Activated CD4-positive, alpha-beta T cell treated with anti-CD3 and anti-CD28 coated beads, Interleukin-2, amount 50 U/mL, for 48 hours (primary cell): ENCODE measurements at regions not wholly inside any gene's neighbourhood (a gene's known extent, or its start where the extent isn't known, plus 50 kb on each side); places are given as distances from the start of the nearest gene placed in this dataset.
"Not testable (repeated sequence)": the region's sequence is repeated elsewhere in the genome, so short reads cannot be mapped to it uniquely, and the experiment has no call there.

Experiments used
- DNase-seq, 2 experiments: peaks; one replicate each; pipeline ENCODE4 v3.0.0-alpha.2; 2020

DNA sequence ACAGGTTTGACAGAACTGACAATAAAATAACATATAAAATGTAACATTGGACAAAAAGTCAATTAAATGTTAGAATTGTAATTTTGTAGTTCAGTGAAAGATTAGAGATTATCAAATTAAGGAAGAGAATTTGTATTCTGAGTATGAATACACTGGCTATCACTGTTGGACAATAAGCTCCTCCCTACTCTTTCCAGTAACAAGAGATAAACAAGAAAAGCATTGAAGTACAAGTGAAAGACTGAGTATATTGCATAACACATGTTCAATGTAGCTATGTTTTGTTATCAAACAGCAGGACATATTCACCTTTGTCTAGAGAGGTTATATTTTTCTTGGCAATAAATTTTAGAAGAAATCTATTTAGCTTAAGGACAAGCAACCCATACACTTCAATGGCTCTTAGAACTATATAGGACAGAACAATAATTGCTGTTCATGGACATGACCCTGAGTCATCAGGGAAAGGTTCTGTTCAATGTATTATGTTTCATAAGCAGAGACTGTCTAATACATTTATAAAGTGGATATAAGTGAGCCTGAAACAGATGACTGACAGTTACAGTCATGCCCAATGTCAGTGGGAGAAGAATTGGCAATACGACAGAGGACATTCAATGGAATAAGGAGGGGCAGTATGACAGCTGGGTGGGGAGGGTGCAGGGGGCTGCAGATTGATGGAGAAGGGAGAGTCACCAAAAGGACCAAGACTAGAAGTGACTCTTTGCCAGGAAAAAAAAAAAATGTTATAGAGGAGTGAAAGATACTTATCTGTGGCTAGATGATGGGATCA is 520.4 kb downstream of the FRK start:
- DNase-seq, result no peak

DNA sequence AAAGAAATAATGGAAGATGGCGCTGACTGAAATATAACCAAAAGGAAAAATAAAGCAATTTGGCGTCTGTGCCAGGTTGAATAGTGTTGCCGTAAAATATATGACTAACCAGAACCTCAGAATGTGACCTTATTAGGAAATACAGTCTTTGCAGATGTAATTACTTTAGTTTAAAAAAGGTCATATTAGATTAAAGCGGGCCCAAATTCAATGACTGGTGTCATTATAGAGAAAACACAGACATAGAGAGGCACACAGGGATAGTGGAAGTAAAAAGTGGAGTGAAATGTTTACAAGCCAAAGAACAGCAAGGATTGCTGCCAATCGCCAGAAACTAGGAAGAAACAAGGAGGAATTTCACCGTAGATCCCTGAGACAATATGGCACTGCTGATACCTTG is 521.2 kb downstream of the FRK start:
- DNase-seq, result no peak

DNA sequence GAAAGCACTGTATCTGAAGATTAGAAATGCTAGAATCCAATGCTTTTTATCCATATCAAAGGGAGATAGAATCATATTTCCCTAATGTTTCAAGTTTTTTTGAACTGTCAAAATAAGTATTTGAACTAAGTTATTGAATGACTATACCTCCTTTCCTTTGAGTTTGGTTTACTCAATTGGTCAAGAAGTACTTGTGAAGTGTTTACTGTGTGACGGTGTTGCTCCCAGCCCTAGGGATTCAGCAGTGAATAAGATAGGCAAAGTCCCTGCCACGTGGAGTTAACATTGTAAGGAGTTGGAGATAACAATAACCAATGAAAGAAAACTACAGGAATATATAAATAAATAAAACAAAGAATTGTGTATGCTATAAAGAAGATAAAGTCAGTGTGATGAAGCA is 535.9 kb downstream of the FRK start:
- DNase-seq, result no peak

DNA sequence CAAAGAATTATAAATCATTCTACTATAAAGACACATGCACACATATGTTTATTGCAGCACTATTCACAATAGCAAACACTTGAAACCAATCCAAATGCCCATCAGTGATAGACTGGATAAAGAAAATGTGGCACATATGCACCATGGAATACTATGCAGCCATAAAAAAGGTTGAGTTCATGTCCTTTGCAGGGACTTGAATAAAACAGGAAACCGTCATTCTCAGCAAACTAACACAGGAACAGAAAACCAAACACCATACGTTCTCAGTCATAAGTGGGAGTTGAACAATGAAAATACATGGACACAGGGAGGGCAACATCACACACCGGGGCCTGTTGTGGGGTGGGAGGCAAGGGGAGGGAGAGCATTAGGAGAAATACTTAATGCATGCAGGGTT is 538.9 kb downstream of the FRK start:
- not testable (repeated sequence) for DNase-seq

DNA sequence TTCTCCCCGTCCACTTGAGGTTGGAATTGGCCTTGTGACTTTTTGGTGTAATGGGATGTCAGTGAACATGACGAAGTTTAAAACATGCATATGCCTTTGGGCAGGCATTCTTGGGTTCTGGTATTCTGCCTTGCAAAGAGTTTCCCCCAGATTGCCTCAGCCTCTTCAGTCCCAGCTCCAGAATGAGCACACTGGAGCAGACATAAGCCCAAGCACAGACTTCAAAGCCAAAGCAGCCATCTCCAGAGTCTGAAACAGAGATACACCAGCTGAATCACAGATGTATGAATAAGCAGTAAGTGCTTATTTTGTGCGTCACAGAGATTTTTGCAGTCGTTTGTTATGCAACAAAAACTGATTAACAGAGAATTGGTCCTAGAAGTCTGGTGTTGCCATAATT is 546.0 kb downstream of the FRK start:
- no peak for DNase-seq

DNA sequence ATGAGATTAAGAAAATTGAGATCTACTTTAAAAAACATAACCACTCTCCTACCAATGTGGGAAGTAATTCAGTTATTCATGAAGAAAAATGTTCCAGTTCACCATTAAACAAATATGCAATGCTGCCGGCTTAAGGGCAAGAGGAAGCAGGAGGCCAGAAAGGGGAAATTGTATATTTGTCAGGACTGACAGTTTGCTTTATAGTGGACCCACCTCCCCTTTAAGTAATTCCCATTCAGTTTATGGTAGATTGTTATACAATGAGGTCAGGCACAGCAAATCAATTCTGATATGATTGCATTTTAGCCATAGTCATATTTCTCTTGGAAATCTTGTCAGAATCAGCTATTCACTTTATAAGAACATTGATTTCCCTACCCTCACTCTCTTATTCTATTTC is 547.8 kb downstream of the FRK start:
- no peak for DNase-seq

DNA sequence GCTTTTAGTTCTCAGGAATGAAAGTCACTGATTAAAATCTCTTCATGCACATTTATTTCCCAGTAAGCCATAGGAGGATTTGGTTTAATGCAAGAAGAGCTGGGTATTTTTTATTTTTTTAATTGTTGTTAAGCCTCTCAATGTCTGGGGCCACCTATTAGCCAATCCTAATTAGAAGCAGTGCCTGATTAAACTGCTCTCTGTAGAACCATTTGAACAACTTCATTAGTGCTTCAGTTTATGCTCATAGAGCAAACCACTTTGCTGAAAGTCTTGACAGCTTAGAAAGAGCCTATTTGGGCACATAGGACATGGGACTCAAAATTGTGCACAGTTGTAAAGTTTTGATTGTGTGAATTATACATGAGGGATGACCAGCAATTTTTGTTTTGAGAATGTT is 548.9 kb downstream of the FRK start:
- no peak for DNase-seq

DNA sequence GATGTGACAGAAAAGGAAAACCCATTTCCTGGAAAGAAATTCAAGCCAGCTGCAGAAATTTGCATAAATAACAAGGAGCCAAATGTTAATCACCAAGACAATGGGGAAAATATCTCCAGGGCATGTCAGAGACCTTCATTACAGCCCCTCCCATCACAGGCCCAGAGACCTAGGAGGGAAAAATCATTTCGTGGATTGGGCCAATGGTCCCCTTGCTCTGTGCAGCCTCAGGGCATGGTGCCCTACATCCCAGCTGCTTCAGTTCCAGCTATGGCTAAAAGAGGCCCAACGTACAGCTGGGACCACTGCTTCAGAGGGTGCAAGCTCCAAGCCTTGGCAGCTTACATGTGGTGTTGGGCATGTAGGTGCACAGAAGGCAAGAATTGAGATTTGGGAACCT is 558.3 kb downstream of the FRK start:
- DNase-seq, result not testable (repeated sequence)

DNA sequence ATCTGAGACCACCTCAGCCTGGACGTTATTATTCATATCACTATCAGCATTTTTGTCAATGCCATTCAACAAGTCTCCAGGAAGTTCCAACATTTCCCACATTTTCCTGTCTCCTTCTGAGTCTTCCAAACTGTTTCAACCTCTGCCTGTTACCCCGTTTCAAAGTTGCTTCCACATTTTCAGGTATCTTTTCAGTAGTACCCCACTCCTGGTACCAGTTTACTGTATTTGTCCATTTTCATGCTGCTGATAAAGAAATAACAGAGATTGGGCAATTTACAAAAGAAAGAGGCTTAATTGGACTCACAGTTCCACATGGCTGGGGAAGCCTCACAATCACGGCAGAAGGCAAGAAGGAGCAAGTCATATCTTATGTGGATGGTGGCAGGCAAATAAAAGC is 565.5 kb downstream of the FRK start:
- no peak for DNase-seq

DNA sequence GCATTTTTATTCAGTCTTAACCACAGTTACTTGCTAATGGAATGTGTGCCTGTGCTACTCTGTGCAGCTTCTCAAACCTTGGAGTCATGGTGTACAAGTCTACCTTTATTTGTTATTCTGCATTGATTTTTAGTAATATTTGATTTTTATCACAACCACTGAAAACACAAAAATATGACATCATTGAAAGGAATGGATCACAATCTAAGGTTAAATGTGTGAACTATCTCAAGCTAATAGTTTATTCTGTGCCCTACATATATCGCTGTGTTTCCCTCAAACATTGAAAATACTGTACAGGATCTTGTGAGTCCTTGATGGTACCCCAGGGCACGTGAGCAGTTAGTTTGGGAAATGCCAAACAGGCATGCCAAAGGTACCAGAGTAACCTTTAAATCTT is 573.4 kb downstream of the FRK start:
- no peak for DNase-seq

DNA sequence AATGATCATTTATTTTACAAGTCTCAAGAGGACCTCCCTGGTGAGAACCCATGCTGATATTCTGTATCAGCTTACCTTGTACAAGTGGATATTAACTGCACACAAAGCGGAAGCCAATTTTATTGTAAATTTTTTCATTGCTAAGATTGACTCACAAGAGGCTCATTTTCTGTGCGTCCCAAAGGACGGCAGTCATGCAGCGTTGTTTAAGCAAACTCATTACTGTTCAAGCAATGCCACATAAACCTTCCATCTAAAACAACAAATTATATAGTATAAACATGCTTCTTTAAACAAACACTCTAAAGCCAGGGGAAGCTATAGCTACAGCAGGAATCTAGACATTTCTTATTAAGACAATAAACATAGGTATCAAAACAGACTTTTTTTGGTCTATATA is 575.3 kb downstream of the FRK start:
- DNase-seq, result no peak

DNA sequence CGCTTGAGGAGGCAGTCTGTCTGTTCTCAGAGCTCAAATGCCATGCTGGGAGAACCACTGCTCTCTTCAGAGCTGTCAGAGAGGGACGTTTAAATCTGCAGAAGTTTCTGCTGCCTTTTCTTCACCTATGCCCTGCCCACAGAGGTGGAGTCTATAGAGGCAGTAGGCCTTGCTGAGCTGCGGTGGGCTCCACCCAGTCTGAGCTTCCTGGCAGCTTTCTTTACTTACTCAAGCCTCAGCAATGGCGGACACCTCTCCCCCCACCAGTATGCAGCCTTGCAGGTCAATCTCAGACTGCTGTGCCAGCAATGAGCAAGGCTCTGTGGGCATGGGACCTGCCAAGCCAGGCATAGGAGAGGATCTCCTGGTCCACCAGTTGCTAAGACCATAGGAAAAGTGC is 580.1 kb downstream of the FRK start:
- DNase-seq, result not testable (repeated sequence)

DNA sequence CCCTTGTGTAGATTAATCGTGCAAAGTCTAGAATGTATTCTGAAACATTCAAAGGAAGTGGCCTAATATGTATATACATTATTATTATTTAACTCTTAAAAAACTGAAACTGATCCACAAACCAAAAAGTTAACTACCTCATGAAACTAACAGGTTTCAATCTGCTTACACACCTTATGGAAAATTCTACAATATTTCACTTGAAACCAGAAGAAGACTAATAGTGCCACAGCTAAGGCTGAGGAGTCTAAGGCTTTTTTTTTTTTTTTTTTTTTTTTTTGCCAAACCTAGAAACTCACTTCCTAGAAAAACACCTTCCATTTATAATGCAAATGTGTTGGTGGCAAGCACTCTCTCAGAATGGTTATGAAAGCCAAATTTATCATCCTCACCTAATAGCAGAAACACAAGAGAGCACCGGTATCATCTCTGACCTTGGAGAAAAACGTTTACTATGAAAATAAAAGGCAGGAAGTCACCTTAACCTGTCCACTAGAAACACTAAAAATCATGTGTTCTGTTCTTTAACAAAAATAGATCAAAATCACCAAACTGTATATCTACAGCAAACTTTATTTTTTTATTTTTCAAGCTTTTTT is 586.1 kb downstream of the FRK start:
- no peak for DNase-seq

DNA sequence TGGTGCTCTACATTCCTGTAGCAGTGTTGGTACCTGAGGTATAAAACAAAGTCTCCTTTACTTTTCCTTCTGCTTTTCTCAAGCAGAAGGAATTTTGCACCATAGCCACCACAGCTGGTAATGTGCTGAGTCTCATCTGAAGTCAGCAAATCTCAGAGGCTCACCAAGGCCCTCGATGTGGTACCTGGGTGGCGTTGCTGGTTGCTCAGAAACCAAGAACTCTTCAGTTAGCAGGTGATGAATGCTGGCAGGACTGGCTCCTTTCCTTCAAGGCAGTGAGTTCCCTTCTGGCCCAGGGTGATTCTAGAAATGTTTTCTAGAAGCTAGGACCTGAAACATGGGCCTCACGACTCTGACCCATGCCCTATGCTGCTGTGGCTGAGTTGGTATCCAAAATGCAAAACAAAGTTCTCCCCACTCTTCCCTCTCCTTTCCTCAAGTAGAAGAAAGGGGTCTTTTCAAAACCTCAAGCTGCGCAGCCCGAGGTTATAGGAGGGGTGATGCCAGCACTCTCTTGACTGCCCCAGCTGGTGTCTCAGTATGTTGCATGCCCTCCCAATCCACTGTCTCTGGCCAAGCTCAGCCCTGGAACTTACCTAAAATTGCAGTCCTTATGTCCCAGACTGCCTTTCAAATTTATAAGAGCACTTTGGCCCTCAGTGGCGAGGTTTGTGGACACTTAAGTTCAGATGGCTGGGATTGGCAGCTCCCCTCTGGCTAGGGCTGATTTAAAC is 592.3 kb downstream of the FRK start:
- no peak for DNase-seq

DNA sequence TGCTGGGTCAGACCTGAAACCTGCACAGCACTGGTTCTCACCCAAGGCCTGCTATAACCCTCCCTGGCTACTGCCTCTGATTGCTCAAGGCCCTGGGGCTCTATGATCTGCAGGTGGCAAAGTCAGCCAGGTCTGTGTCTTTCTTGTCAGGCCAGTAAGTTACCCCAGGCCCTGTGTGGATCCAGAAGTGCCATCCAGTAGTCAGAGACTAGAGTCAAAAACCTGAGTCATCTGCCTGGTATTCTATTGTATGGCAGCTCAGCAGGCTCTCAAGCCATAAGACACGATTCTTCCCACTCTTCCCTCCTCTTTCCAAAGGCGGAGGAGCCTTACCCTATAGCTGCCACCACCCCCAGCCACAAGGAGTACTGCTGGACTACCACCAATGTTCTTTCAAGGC is 593.0 kb downstream of the FRK start:
- DNase-seq, result no peak

DNA sequence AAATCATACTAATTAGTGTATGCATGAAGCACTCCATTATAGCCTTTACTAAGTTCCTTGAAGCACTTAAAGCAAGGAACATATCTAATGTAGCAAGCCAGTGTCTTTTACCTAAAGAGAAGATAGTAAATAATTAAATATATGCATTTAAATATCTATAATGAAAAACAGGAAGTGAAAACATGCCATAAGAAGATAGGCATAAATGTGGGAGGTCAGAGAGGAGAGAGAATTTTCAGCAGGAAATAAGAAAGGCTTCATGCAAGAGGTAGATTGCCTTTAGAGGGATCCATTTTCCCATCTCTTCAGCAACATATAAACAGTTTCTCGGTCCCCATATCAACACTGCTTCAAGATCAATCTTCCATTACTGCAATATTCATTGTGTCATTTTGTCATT is 599.8 kb downstream of the FRK start:
- DNase-seq, result no peak

DNA sequence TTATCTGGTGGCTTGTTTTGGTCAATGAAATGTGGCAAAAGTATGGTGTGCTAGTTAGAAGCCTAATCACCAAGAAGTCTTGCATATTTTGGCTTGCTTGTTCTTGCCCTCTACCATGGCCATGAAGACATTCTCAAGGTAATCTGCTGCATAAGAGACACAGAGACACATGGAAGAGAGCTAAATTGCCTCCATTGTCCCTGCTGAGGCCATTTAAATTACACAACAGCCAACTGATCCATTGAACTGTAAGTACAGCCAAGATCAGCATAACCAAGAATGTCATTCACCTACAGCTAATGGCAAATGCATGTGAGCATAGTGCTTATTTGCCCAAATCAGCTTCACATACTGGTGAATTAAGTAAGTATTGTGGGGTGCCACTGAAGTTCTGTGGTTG is 603.8 kb downstream of the FRK start:
- DNase-seq, result no peak

DNA sequence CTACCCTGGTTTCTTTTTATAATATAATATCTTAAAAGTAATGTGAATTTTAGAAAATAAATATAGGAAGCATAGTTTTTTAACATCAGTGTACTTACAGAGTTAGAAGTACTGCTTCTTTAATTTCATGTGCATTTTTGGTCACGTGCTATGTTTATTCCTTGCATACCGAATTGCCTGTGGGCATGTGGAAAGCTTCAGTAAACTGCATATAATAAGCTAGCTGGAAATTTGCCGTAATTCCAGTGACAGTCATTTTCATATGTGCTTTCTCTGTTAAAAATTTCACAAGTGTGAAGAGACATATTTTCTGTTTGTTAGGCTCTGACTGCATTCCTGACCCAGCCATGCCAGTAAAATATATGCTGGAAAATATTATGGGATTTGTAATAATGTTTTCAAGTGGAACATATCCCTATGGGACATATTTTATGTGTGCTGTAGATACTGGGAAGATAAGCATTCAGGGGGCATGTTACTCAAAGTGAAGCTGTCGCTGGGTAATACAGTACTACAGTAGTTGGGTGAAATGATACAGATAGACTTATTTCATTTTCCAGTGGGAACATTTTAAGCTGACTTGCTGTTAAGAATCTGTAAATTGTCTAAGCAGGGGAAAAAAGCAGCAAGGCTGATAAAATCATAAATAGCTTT is 616.7 kb downstream of the FRK start:
- DNase-seq, result no peak

DNA sequence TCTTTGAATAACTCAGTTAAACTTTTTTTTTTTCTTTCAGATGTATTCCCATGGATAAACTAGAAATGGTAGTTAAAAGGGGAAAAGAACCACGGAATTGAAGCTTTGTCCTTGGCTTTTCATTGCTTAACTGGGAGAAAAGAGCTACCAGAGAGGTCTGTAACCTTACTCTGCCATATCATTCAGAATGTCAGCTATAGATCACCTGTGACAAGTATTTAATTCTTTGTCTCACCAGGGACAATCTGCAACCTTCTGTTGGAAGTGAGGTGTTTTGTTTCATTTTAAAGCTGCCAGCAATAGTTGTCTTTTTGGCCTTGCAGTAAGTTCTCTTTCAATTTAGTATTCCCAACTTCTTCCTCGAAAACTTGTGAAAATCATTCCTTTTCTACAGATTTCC is 618.4 kb downstream of the FRK start:
- no peak for DNase-seq

DNA sequence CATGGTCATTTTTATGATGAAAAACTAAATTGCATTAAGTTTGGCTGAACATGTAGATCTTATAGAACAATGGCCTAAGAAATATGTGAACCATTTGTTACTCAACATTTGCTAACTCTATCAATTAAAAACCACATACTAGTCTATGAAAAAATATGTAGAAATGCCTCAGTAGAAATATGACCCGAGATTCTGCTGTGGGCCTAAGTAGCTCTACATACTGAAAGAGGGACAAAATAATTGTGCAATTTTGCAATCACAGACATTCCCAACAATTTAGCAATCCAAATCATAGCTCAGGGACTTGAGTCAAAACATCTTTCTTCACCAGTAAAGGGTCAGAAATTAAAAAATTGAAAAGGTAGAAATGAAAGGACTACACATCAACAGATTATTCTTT is 619.0 kb downstream of the FRK start:
- DNase-seq, result no peak

DNA sequence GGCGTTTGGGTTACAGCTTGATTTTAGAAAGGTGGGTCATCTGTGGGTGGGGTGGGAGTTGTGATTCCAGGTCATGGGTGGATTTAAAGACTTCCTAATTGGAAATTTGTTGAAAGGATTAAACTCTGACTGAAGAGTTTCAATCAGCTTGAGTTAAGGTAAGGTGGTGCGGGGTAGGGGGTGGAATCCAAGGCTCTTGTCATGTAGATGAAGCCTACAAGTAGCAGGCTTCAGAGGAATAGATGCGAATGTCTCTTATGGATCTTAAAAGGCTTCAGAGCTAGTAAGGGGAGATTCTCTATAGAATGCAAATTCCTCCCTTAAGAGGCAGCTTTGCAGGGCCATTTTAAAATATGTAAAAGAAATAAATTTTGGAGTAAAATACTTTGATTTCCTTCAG is 645.3 kb downstream of the FRK start:
- DNase-seq, result no peak

DNA sequence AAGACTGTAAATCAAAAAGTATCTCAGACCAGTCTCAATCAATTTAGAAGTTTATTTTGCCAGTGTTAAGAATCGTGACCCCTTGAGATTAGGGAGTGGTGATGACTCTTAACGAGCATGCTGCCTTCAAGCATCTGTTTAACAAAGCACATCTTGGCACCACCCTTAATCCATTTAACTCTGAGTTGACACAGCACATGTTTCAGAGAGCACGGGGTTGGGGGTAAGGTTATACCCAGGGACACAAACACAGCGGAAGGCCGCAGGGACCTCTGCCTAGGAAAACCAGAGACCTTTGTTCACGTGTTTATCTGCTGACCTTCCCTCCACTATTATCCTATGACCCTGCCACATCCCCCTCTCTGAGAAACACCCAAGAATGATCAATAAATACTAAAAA is 645.8 kb downstream of the FRK start:
- not testable (repeated sequence) for DNase-seq

DNA sequence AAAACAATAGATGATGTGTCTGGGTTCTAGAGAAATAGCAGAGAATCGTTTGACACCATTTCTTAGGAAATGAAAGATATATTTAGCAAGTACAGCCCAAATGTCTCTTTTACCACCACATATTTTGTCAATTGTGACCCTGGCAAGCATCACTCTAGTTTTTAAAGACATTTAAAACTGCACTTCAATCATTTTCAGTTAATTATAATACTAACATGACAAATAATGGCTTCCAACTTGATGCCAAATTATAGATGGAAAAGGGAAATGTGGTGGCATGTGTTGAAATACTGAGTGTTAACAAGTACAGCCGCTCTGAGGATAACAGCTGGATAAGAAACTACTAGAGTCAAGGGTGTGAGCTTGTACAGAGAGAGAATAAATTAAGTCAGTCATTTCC is 648.9 kb downstream of the FRK start:
- DNase-seq, result no peak

DNA sequence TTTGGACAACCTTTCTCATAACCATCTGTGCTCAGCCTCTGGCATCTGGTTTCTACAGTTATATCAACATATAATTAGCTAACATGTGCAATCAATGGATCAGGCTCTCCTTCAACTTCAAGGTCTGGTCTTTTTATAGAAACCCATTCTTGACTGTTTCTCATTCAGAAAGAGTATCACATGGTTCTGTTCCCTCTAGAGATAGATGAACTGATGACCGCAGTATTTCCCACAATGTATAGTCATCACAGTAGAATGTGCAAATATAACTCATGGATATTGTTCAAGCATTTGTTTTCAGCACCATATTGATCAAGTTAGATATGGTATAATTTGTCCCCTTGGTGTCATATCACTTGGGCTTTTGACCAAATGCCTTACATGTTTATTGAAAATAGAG is 656.2 kb downstream of the FRK start:
- DNase-seq, result no peak
